Epithelial cell of esophagus (primary cell): ENCODE measurements at regions not wholly inside any gene's neighbourhood (a gene's known extent, or its start where the extent isn't known, plus 50 kb on each side); places are given as distances from the start of the nearest gene placed in this dataset.
A peak's percentile ranks its signal among the peaks of the same experiment; 100 is the strongest.

Experiments used
- DNase-seq: peaks from one replicate; pipeline ENCODE4 v3.0.0; 2010; ENCODE audit warnings: low read depth
- H3K4me3 ChIP-seq: 2 replicates; pipeline ENCODE4 v1.5.1; 2011; ENCODE audit warnings: mild to moderate bottlenecking, low read length, control low read depth
- CTCF ChIP-seq: IDR thresholded peaks from 2 replicates; pipeline ENCODE4 v1.5.1; 2011; ENCODE audit warnings: low read depth, mild to moderate bottlenecking, low read length, control low read depth, inconsistent platforms; ENCODE audit not compliant: insufficient read depth; ENCODE audit errors: missing control alignments

GRCh38 chr18:11500153-11501122 lies 109.0 kb upstream of the SLC35G4 start:
- TF ChIP-seq CTCF: no peak
- no peak overlapping the region for H3K4me3 ChIP-seq
- DNase-seq: peak; percentile 87

GRCh38 chr18:11498821-11499220 lies 110.6 kb upstream of the SLC35G4 start:
- DNase-seq: no peak
- no peak for TF ChIP-seq CTCF
- no peak overlapping the region for H3K4me3 ChIP-seq

- H3K4me3 ChIP-seq: no peak overlapping the region
- no peak for DNase-seq
- no peak for TF ChIP-seq CTCF
Measured at GRCh38 chr18:11497585-11497984, 111.8 kb upstream of the SLC35G4 start.

- no peak for DNase-seq
- TF ChIP-seq CTCF: no peak
Measured at GRCh38 chr18:11496526-11497172, 112.7 kb upstream of the SLC35G4 start.

GRCh38 chr18:11495441-11495840 lies 114.0 kb upstream of the SLC35G4 start:
- no peak for TF ChIP-seq CTCF
- no peak for DNase-seq
- H3K4me3 ChIP-seq: no peak overlapping the region

More at GRCh38 chr18:11496526-11497172, 112.7 kb upstream of the SLC35G4 start:
- H3K4me3 ChIP-seq: no peak overlapping the region

GRCh38 chr18:11494107-11494506 lies 115.3 kb upstream of the SLC35G4 start:
- TF ChIP-seq CTCF: no peak
- H3K4me3 ChIP-seq: no peak overlapping the region
- DNase-seq: no peak
